Transverse colon (tissue), 4 donors: ENCODE measurements at regions not wholly inside any gene's neighbourhood (a gene's known extent, or its start where the extent isn't known, plus 50 kb on each side); places are given as distances from the start of the nearest gene placed in this dataset.

ENCODE experiments used
- CTCF ChIP-seq, 5 experiments: fragments of 200-600 bp in 3 of 5; fragments of 450-650 bp in 2 of 5; sonication (generic) in 3 of 5; IDR thresholded peaks; 1 replicate in 2 of 5; 2 replicates in 3 of 5; pipeline ENCODE4 v1.5.1; 2016 to 2017; ENCODE audit warnings: antibody characterized with exemption in 5 of 5, inconsistent platforms in 3 of 5, mild to moderate bottlenecking in 2 of 5, moderate library complexity in 1 of 5
- POLR2A ChIP-seq: fragments of 450-650 bp; IDR thresholded peaks from one replicate; pipeline ENCODE4 v1.6.1; 2016; ENCODE audit warnings: antibody characterized with exemption, mild to moderate bottlenecking, moderate library complexity
- POLR2AphosphoS5 ChIP-seq, 3 donors: sonication (generic); formaldehyde crosslinking; IDR thresholded peaks; one replicate each; pipeline ENCODE4 v1.6.1; 2016; ENCODE audit warnings: antibody characterized with exemption in 3 of 3

DNA sequence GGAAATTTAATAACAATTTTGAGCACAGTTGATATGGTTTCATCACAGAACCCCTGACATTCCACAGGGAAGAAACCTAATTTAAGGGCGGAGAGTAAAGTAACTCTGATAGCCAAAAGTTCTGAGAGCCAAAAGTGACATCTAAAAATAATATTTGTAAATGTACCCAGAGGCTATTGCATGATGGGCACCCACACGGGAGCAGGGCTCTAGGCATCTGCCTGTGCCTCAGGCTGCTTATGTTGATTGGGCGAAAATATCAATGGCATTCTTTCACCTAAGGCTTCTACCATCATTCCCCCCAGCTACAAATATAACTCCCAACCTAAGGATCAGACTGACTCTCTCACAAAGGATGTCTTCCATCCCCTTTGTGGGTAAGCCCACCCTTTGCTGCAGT, 54.1 kb upstream of the PTPRM start:
- TF ChIP-seq POLR2AphosphoS5 (IDR thresholded peaks at IDR 0.05) = no peak
- no peak for TF ChIP-seq CTCF (IDR thresholded peaks at IDR 0.05)
- TF ChIP-seq POLR2A = no peak
